HFFc6 (cell line): ENCODE measurements at regions not wholly inside any gene's neighbourhood (a gene's known extent, or its start where the extent isn't known, plus 50 kb on each side); places are given as distances from the start of the nearest gene placed in this dataset.

Source experiments
- DNase-seq: peaks from one replicate; pipeline ENCODE4 v3.0.0-alpha.2; 2018
- H3K27ac Mint-ChIP-seq: 2 replicates; pipeline ENCODE4 v1.8.0; 2020; ENCODE audit warnings: mild to moderate bottlenecking, mixed read lengths
- H3K27me3 Mint-ChIP-seq: 2 replicates; pipeline ENCODE4 v1.8.0; 2021; ENCODE audit warnings: mild to moderate bottlenecking, moderate library complexity, mixed read lengths; ENCODE audit not compliant: insufficient read depth
- H3K36me3 Mint-ChIP-seq: 2 replicates; pipeline ENCODE4 v1.8.0; 2021; ENCODE audit warnings: low read depth, mixed read lengths
- H3K4me1 Mint-ChIP-seq: 2 replicates; pipeline ENCODE4 v1.8.0; 2020; ENCODE audit warnings: low read depth, mixed read lengths
- H3K4me3 Mint-ChIP-seq: 2 replicates; pipeline ENCODE4 v1.8.0; 2020; ENCODE audit warnings: mild to moderate bottlenecking, moderate library complexity, mixed read lengths
- H3K9me3 Mint-ChIP-seq: 2 replicates; pipeline ENCODE4 v1.8.0; 2020; ENCODE audit warnings: mild to moderate bottlenecking, mixed read lengths
- CTCF ChIP-seq: fragments of 200-600 bp; sonication (generic); IDR thresholded peaks from 2 replicates; pipeline ENCODE4 v1.5.0; 2021; ENCODE audit warnings: antibody characterized with exemption, mild to moderate bottlenecking

GRCh38 chr5:157915638-157916037 lies 56.7 kb upstream of the CLINT1 start:
- peaks cover 28% of the 10 kb centered on the region for H3K4me1 Mint-ChIP-seq
- no peak overlapping the region for H3K27ac Mint-ChIP-seq
- H3K27me3 Mint-ChIP-seq = peaks cover 7% of the 10 kb centered on the region
- no peaks in the 10 kb centered on the region for H3K9me3 Mint-ChIP-seq
- no peak for DNase-seq
- H3K36me3 Mint-ChIP-seq = no peaks in the 10 kb centered on the region
- no peak overlapping the region for H3K4me3 Mint-ChIP-seq
- no peak for TF ChIP-seq CTCF

GRCh38 chr5:157914151-157914788 lies 55.3 kb upstream of the CLINT1 start:
- no peak for DNase-seq
- Mint-ChIP-seq H3K9me3 (no peaks in the 10 kb centered on the region), H3K4me1 (peaks cover 20% of the 10 kb centered on the region), H3K4me3 (no peak overlapping the region), H3K27me3 (peaks cover 4% of the 10 kb centered on the region), H3K27ac (no peak overlapping the region), H3K36me3 (no peaks in the 10 kb centered on the region)
- no peak for TF ChIP-seq CTCF

GRCh38 chr5:157913575-157913974 lies 54.6 kb upstream of the CLINT1 start:
- Mint-ChIP-seq H3K27ac (no peak overlapping the region), H3K4me1 (peaks cover 13% of the 10 kb centered on the region), H3K27me3 (peaks cover 4% of the 10 kb centered on the region), H3K4me3 (no peak overlapping the region), H3K9me3 (no peaks in the 10 kb centered on the region), H3K36me3 (no peaks in the 10 kb centered on the region)
- no peak for TF ChIP-seq CTCF
- DNase-seq = no peak

GRCh38 chr5:157912621-157913325 lies 53.8 kb upstream of the CLINT1 start:
- Mint-ChIP-seq H3K27ac (no peak overlapping the region), H3K9me3 (no peaks in the 10 kb centered on the region), H3K36me3 (no peaks in the 10 kb centered on the region), H3K4me3 (no peak overlapping the region), H3K27me3 (peaks cover 4% of the 10 kb centered on the region), H3K4me1 (peaks cover 5% of the 10 kb centered on the region)
- no peak for TF ChIP-seq CTCF
- no peak for DNase-seq

GRCh38 chr5:157911568-157911967 lies 52.6 kb upstream of the CLINT1 start:
- Mint-ChIP-seq H3K27ac (no peak overlapping the region), H3K36me3 (no peaks in the 10 kb centered on the region), H3K27me3 (peaks cover 4% of the 10 kb centered on the region), H3K4me1 (no peaks in the 10 kb centered on the region), H3K9me3 (no peaks in the 10 kb centered on the region), H3K4me3 (no peak overlapping the region)
- TF ChIP-seq CTCF = no peak
- DNase-seq = no peak
